ENCODE measurements at regions not wholly inside any gene's neighbourhood (a gene's known extent, or its start where the extent isn't known, plus 50 kb on each side); places are given as distances from the start of the nearest gene placed in this dataset.
A peak's percentile ranks its signal among the peaks of the same experiment; 100 is the strongest.

DNA sequence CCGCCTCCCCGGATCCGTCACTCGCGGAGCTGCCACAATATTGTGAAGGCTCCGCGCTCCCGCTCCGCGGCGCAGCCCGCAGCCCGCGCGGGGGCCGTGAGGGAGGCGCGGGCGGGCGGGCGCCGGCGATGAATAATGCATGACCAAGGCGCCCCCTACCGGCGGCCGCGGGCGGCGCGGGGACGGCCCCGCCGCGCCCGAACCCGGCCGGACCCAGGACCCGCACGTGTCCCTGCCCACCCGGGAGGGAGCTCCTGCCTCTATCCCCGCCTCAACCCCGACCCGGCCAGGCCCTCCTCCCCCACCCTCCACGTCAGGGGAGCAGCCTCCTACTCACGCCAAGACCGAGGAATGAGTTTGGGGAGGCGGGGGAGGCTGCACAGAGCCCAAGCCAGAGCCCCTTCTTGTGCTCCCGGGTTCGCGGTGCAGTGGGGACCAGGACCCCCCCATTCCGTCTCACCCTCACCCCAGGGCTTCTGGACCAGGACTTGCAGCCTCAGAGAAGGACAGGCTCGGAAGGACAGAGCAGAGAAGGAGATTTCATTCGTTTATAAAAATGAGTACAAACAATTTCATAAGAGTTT is 70.8 kb upstream of the CASZ1 start:
- FAIRE-seq (no peak), DNase-seq (ENCODE audit: insufficient read length, low spot score) (no peak)
- TF ChIP-seq, protein P1, sequence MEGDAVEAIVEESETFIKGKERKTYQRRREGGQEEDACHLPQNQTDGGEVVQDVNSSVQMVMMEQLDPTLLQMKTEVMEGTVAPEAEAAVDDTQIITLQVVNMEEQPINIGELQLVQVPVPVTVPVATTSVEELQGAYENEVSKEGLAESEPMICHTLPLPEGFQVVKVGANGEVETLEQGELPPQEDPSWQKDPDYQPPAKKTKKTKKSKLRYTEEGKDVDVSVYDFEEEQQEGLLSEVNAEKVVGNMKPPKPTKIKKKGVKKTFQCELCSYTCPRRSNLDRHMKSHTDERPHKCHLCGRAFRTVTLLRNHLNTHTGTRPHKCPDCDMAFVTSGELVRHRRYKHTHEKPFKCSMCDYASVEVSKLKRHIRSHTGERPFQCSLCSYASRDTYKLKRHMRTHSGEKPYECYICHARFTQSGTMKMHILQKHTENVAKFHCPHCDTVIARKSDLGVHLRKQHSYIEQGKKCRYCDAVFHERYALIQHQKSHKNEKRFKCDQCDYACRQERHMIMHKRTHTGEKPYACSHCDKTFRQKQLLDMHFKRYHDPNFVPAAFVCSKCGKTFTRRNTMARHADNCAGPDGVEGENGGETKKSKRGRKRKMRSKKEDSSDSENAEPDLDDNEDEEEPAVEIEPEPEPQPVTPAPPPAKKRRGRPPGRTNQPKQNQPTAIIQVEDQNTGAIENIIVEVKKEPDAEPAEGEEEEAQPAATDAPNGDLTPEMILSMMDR (IDR thresholded peaks at IDR 0.05; ENCODE audit: insufficient read depth, missing control alignments) = peak; percentile 44

DNA sequence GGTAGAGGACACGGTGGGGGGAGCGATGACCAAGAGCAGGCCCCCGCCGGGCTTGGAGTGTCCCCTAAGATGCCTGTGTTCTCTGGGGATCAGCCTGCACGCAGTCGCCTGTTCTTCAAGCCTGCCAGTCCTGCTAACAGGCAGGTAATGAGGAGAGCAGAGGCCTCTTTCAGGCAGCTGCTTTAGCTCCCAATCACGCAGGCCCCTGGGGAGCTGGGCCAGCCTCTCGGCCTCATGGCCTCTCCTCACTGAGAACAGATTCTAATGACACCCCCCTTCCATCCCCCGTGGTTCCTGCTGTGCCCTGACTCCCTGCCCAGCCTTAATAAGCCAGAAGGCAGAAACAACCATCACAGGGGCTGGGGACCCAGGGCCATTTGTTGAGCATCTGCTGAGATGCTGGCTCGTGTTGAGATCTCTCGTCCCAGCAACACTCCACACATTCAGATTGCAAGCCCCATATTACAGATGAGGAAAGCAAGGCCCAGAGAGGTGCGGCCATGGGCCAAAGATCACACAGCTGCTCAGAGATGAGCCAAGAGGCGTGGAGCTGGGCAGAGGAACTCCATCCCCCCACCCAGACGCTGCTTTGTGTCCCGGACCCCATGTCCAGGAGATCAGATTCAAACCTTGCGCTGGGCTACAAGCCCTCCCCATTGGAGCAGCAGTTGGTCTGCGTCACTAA is 71.6 kb upstream of the CASZ1 start:
- TF ChIP-seq, protein P1 (IDR thresholded peaks at IDR 0.05; ENCODE audit: insufficient read depth, missing control alignments) = no peak
- DNase-seq (ENCODE audit: insufficient read length, low spot score) (no peak), FAIRE-seq (no peak)

DNA sequence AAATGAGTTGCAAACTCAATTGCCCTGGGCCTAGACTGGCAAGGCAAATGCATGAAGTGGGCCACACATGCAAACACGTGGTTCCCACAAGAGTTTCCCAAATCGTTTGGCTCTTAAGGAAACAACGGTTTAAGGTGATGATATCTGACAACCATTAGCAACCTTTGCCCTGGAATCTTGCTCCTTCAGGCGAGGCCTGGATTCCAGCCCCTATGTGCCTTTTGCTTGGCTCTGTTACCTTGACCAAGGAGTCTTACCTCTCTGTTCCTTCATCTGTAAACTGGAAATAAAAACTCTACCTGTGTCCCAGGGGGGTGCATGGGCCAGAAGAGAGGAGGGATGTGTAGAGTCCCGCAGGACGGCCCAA is 72.1 kb upstream of the CASZ1 start:
- FAIRE-seq = no peak
- no peak for DNase-seq (ENCODE audit: insufficient read length, low spot score)
- TF ChIP-seq, protein P1 (IDR thresholded peaks at IDR 0.05; ENCODE audit: insufficient read depth, missing control alignments) = no peak

DNA sequence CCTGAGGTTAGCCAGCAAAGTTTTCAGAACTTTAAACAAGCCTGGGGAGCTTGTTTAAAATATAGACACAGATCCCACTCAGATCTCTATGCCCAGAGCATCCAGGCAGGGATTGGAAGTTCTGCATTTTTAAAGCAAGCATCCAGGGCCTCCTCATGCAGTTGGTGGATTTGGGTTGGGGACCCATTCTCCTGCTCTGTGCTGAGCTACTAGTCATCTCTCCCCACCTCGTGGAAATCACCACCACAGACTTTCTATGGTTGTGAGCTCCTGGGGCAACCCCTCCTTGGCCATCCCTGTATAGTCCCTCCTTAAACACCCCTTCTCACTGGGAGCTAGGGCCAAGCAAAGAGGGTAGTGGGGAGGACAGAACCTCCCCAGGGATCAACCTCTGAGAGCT is 73.5 kb upstream of the CASZ1 start:
- no peak for DNase-seq (ENCODE audit: insufficient read length, low spot score)
- TF ChIP-seq, protein P1 (IDR thresholded peaks at IDR 0.05; ENCODE audit: insufficient read depth, missing control alignments) = no peak
- FAIRE-seq = no peak

DNA sequence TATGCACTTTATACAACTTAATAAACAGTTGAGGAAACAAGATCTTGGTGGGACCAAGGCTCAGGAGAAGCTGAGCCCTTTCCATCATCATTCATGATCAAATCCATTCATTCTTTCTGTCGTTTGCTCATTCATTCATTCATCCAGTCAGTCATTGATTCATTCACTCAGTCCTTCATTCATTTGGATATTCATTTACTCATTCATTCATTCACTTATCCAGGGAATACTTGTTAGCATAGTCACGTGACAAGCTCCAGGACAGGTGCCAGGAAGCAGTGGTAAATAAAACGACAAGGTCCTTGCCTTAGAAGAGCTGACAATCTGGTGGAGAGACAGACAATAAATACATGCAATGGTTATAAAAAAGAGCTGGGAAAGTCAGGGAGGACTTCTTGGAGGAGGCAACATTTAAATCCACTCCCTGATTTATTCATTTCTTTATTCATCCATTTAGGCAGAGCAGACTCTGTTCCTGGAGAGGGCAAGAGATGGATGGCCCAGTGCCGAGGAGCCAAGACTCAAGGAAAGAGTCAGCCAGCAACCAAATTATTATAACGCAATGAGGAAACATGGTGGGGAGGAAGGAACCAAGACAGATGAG is 74.1 kb upstream of the CASZ1 start:
- no peak for FAIRE-seq
- DNase-seq (ENCODE audit: insufficient read length, low spot score) = no peak
- TF ChIP-seq, protein P1 (IDR thresholded peaks at IDR 0.05; ENCODE audit: insufficient read depth, missing control alignments) = no peak

DNA sequence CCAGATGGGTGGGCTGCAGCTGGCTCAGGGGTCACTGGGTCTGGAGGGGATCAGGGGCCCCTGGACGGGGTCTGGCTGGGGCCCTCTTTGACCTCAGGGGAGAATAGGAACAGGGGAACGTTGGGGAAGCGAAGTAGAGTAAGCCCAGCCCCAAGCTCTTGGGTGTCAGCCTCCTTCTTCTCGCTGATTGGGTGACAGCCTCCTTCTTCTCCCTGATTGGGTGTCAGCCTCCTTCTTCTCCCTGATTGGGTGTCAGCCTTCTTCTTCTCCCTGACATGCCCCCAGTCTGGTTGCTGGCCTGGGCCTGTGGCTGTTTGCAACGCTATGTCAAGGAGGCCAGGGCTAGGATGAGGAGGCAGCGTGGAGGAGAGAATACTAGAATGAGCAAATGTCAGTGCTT is 76.7 kb upstream of the CASZ1 start:
- DNase-seq (ENCODE audit: insufficient read length, low spot score) (no peak), FAIRE-seq (no peak)
- TF ChIP-seq, protein P1 (IDR thresholded peaks at IDR 0.05; ENCODE audit: insufficient read depth, missing control alignments) = no peak

DNA sequence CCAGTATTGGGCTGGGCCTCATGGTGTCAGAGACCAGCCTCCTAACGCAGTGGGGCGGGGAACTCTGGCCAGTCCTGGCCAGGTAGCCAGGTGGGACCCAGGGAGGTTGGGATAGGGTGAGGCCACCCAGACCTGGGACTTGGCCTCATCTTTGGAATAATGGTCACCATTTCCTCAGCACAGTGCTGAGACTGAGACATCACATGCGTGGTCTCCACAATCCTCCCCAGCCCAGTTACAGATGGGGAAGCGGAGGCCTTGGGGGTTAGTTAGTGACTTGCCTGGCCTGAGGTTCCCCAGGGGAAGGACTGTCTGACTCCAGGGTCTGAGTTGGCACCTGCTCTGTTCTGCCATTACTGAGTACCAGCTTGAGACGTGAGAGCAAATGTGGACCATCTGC is 77.9 kb upstream of the CASZ1 start:
- TF ChIP-seq, protein P1 (IDR thresholded peaks at IDR 0.05; ENCODE audit: insufficient read depth, missing control alignments) = no peak
- DNase-seq (ENCODE audit: insufficient read length, low spot score) (no peak), FAIRE-seq (no peak)
